C1 segment of cervical spinal cord (tissue), 14 donors: ENCODE measurements at regions not wholly inside any gene's neighbourhood (a gene's known extent, or its start where the extent isn't known, plus 50 kb on each side); places are given as distances from the start of the nearest gene placed in this dataset.
"Not testable (repeated sequence)": the region's sequence is repeated elsewhere in the genome, so short reads cannot be mapped to it uniquely, and the experiment has no call there.

Source experiments
- DNase-seq, 14 donors: peaks; one replicate each; lab custom pipeline; 2025; lab: John Stamatoyannopoulos, UW

DNA sequence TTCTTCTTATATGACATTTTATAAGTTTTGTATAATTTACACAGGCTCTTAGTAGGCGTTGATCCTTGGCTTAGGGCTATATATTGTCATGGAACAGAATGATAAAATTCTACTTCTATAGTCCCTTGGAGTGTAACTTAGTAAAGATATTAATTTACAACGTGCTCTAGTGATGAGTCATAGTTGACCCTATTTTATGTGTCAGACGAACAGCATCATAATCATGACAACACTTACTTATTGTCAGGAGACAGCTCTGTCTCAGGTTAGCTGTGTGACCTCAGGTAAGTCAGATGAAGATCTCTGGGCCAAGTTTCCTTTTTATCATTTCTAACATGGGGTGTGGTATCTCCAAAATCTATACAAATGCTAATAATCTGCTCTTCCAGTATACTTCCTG, 473.5 kb downstream of the UTRN start:
- no peak for DNase-seq

- no peak for DNase-seq
Measured at GRCh38 chr6:144762469-144762868, 477.3 kb downstream of the UTRN start.

- no peak for DNase-seq
Measured at GRCh38 chr6:144767051-144767450, 481.9 kb downstream of the UTRN start.

DNA sequence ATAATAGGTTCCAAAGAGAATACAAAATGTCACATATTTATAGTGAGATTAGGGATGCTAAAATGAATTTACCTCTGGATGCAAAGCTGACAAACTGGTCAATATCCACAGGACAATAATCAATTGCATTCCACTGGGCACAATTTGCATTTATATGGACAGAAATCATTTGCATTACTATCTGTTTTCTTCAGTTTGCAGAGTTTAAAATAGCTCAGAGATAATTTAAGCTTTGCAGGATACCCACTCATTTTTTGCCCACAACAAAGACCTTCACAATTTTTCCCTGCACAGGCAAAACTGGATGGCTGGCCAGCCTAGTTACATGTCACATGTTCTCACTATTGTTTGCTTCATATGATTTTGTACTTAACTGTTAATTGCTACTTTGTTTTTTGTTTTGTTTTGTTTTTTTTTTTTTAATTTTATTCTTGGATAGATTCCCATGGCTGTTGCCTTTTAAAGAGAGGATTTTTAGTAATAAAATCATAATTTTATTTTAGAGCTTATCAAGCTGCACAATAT, 483.5 kb downstream of the UTRN start:
- DNase-seq: no peak

DNA sequence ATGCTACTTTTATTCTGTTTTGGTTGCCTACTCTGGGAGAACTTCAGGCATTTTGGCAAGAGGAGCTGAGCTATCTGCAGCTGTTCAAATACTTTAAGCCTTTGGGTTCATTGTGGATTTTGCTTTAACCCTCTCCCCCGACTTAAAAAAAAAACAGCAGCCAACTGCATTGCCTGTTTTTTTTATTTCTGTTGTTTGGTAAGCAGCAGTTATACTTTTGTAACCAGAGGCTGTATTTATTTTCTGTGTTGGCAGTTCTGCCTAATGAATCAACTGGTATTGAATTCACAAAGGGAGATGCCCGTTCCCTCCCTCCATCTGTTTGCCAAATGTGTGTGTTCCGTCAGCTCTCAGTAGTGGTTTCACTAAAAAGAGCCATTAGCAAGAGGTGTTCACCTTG, 484.0 kb downstream of the UTRN start:
- no peak for DNase-seq

DNA sequence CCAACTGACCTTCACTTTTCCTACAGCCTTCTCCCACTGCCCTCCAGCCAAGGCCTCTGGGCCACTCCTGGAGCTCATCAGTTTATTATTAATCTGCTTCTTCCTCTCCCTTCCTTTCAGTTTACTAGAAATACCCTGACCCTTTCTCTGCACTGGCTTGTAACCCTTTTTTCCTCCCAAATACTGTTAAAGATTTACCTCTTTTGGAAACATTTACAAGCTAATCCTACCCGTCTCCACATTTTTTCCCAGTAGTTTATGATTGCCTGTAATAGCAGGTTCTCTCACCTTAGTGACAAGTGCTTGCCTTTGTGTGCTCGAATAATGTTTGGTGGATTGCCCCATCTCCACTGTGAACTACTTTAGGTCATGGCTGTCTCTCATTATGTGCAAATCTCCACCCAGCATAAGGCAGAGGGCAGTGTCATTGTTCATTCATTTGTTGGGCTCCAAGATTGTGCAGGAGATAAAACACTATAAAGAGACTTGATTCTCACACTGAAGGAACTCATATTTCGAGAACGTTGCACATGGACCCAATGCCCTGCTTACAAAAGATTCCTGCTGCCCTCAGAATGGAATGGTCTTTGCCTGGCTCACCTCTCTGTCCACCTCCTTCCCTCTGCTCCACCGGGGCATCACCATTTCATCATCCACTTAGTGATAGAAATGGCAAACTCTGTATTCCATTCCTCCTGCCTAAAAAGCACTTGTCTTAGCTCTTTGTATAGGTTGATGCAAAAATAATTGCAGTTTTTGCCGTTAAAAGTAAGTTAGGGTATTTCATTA, 491.1 kb downstream of the UTRN start:
- no peak for DNase-seq

DNA sequence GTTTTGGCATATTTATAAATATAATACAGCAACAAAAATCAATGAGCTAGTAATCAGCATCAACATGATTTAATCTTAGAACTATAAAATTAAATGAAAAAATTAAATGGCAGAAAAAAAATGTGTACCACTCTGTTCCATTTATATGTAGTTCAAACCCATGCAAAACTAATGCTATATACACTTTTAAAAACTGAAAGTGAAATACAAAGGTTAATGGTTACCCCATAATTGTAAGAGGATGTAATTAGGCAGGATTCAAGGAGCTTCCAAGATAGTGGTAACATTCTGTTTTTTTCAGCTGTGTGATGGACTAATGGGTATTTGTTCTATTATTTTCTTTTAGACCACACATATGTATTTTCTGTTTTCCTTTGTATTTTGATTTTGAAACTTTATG, 492.1 kb downstream of the UTRN start:
- DNase-seq: no peak

DNA sequence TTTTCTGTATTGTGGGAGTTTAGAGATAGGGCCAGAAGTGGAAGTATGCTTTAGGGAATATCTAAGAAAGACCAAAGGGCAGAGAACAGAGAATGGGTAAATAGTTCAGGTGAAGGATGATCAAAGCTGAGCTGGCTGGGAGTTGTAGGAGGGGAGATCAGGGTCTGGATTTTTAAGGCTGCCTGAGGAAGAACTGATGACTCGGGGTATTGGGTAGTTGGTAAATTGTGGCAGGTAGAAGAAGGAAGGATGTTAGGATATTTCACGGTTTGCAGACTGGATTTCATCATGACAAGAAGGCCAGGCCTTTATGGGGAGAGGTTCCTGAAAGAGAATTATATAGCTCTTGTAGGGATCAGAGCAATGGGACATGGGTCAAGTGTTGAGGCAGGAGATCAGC, 492.9 kb downstream of the UTRN start:
- DNase-seq: no peak

DNA sequence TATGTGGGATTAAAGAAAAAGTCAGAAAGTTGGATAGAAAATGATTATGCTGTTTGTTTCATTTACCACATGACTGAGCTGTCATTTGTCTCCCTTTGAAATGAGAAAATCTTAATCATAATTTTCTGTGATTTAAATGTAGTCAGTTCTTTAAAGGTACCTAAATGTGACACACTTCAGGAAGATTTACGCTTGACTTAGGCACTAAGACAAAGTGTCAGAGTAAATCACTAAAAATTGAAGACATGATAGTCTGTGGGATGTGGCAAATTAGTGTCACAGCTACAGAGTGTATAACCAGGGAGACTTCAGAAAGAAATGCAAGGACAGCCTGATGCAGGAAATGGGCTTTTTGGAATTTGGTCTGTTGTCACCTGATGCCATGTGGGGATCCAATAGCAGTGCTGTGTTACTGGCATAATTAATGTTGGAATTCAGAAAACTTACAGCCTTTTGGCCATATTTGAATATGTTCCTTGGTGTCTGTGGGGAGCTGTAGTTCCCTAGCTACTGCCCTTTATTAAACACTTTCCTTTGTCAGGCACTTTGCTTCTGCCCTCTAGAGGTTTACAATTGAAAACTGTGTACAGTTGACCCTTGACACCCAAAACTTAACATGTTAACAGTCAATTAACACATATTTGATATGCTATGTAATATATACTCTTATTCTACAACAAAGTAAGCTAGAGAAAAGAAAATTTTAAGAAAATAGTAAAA, 493.8 kb downstream of the UTRN start:
- no peak for DNase-seq

GRCh38 chr6:144781836-144782235, 496.7 kb downstream of the UTRN start:
- no peak for DNase-seq

GRCh38 chr6:144782634-144783033, 497.5 kb downstream of the UTRN start:
- no peak for DNase-seq

DNA sequence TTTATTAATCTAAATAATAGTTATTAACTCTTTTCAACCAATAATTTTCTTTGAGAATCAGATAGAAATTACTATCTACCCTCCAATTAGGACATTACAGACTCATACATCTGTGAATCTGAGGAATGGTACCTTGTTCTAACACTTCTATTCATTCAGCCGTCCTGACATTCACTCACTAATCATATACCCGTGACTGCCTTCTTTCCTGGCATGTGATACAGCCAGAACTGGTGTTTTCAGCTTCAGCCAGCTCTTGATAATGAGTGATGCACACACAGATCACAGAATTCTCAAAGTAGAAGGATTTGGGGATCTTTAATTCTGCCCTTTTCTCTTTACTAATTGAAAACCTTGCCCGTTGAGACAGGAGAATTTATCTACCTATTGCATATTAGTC, 499.9 kb downstream of the UTRN start:
- DNase-seq: no peak

GRCh38 chr6:144786825-144787224, 501.7 kb downstream of the UTRN start:
- DNase-seq: no peak

- DNase-seq: no peak
Measured at GRCh38 chr6:144793744-144794143, 508.6 kb downstream of the UTRN start.

- DNase-seq: not testable (repeated sequence)
Measured at GRCh38 chr6:144795022-144795421, 509.9 kb downstream of the UTRN start.

DNA sequence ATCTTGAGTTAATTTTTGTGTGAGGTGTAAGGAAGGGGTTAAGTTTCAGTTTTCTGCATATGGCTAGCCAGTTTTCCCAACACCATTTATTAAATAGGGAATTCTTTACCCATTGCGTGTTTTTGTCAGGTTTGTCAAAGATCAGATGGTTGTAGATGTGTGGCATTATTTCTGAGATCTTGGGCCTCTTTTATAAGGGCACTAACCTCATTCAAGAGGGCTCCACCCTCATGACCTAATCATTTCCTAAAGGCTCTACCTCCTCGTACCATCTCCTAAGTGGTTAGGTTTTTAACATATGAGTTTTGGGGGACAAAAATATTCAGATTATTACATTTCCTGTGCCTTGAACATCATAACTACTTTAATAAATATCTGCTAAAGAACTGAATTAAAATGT, 510.9 kb downstream of the UTRN start:
- DNase-seq: no peak

DNA sequence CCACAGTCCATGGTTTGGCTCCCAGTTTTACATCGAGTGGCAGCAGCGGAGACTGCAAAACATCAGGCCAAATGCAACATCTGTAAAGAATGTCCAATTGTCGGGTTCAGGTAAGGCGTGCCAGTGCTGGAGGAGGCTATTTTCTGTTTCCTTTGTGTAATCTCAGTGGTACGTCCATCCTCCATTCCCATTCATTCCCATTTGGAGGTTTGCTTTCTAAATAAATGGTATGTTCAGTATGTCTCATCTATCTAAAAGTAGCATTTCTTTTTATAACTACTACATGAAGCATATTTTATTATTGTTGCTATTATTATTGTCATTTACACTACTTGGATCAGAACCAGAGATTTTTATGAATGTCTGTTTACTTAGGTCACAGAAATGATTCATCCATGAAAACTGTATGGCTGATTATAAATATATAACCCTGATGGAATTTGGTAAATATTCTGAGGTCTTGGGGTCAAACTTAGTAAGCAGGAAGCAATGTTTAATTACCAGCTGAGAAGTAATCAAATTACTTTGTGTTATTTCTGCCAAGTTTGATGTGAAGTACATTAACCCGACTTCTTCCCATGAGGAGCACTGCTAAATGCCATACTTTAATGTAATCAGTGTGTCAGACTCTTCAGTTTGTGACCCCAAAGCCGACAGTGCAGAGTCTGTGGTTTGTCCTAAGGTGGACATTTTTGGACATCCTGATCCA, 512.9 kb downstream of the UTRN start:
- DNase-seq: no peak

DNA sequence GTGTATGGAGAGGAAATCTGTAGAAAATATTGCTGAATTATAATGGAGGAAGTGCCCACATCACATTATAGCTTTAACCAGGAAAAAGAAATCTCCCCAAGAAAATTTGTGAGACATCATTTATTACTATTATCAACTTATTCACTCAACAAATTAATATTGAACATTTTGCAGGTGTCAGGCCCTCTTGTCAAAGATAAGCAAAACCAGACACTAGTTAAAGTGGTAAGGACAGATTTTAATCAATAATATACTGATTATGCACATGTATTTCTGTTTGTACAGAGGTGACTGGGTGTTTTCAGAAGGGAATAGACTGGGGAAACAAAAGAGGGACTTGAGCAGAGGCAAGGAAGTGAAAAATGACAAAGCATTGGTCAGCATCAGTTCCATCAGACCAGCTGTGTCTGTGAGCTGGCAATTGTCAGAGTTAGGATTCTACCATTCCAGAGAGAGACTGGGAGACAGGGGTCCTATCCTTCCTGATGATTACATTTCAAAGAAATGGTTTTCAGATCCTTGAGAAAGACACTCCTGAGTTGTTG, 519.2 kb downstream of the UTRN start:
- DNase-seq: no peak

- DNase-seq: no peak
Measured at GRCh38 chr6:144805049-144805448, 519.9 kb downstream of the UTRN start.

DNA sequence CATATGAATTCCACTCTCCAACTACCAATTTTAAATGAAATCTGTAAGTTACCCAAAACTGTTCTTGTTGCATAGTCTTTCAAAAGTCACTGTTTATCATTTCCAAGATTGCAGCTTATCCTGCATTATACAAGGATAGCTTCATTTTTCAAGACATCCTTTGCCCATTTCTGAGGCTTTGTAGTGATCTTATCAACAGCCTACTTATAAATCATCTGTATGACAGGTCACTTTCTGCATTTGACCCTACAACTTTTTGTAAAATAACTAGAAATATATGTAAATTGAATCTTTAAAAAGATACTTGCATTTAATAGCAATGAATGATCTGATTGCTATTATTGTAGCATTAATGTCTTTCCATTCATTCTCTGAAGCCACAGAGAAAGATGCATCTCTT, 521.1 kb downstream of the UTRN start:
- DNase-seq: no peak

DNA sequence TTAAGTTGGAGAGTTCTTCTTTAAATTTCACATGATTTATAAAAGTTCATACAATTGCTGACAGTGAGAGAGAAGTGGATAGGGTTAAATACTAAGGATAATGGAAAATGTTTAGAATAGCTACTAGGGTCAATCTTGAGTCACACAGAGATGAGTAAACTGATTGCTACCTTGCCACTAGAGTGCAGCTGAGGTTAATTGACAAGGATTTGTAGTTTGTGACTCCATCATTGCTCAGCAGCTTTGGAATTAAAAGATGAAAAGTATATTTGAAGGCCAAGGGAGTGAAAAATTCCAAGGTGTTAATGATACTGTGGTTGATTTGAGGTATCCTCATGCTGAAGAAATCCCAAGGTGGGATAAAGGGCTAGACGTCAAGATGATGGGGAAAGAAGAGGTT, 524.0 kb downstream of the UTRN start:
- no peak for DNase-seq

- no peak for DNase-seq
Measured at GRCh38 chr6:144809969-144810368, 524.8 kb downstream of the UTRN start.
